ENCODE measurements at regions not wholly inside any gene's neighbourhood (a gene's known extent, or its start where the extent isn't known, plus 50 kb on each side); places are given as distances from the start of the nearest gene placed in this dataset.

DNA sequence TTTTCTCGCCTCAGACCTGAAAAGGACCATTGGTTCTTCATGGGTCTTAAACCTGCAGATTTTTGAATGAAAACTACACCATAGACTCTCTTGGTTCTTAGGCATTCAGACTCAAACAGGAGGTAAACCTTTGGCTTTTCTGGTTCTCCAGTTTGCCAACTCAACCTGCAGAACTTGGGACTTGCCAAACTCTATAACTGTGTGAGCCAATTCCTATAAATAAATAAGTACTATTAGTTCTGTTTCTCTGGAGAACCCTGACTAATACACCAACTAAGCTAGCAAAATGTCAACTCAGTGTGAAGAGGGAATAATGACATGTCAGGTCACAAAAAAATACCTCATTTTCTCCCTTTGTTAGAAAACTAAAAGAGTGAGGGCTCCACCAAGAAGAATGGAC, 374.6 kb downstream of the RAB28 start:
- TF ChIP-seq POLR2A (IDR thresholded peaks at IDR 0.05): no peak
- TF ChIP-seq, protein P1, sequence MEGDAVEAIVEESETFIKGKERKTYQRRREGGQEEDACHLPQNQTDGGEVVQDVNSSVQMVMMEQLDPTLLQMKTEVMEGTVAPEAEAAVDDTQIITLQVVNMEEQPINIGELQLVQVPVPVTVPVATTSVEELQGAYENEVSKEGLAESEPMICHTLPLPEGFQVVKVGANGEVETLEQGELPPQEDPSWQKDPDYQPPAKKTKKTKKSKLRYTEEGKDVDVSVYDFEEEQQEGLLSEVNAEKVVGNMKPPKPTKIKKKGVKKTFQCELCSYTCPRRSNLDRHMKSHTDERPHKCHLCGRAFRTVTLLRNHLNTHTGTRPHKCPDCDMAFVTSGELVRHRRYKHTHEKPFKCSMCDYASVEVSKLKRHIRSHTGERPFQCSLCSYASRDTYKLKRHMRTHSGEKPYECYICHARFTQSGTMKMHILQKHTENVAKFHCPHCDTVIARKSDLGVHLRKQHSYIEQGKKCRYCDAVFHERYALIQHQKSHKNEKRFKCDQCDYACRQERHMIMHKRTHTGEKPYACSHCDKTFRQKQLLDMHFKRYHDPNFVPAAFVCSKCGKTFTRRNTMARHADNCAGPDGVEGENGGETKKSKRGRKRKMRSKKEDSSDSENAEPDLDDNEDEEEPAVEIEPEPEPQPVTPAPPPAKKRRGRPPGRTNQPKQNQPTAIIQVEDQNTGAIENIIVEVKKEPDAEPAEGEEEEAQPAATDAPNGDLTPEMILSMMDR (IDR thresholded peaks at IDR 0.05): no peak
